ENCODE measurements at regions not wholly inside any gene's neighbourhood (a gene's known extent, or its start where the extent isn't known, plus 50 kb on each side); places are given as distances from the start of the nearest gene placed in this dataset.

- no peak overlapping the region for H3K4me3 ChIP-seq (ENCODE audit: low read depth, low read length)
- ChIA-PET POLR2A (no interaction called here), CTCF (no interaction called here)
- no peak for TF ChIP-seq ZNF521 (tag by site-specific recombination; IDR thresholded peaks at IDR 0.05)
- no peak for TF ChIP-seq ZNF513 (tag by site-specific recombination; IDR thresholded peaks at IDR 0.05)
- TF ChIP-seq ZNF24 (tag by site-specific recombination; IDR thresholded peaks at IDR 0.05), result no peak
- TF ChIP-seq ZNF830 (tag by site-specific recombination; IDR thresholded peaks at IDR 0.05; ENCODE audit: low read depth), result no peak
- TF ChIP-seq ZSCAN30 (tag by site-specific recombination; IDR thresholded peaks at IDR 0.05), result no peak
- TF ChIP-seq GFI1B (tag by site-specific recombination; IDR thresholded peaks at IDR 0.05), result no peak
- TF ChIP-seq KLF7 (tag by site-specific recombination; IDR thresholded peaks at IDR 0.05; ENCODE audit: borderline replicate concordance), result no peak
- TF ChIP-seq IKZF3 (tag by site-specific recombination; IDR thresholded peaks at IDR 0.05), result no peak
- no peak for TF ChIP-seq ZNF366 (tag by site-specific recombination; conservative IDR thresholded peaks at IDR 0.05)
- H3K36me3 ChIP-seq (ENCODE audit: control insufficient read depth in 2 of 2, insufficient read depth in 1 of 2, low read length in 2 of 2), result no peaks in the 10 kb centered on the region
- H3K4me1 ChIP-seq (ENCODE audit: control insufficient read depth, insufficient read depth, low read length), result no peaks in the 10 kb centered on the region
- H3K27ac ChIP-seq (ENCODE audit: extremely low read depth, low read depth, low read length), result no peak overlapping the region
- H3K9me3 ChIP-seq (ENCODE audit: control insufficient read depth, insufficient read depth, low read depth, low read length), result no peaks in the 10 kb centered on the region
Observed at GRCh38 chr10:3902054-3902808, 117.2 kb upstream of the KLF6 start.

- no peak for TF ChIP-seq ZNF354C (tag by site-specific recombination; IDR thresholded peaks at IDR 0.05; ENCODE audit: borderline replicate concordance, low read depth)
- peak; percentile 28; the same call in 1 of the 2 replicates for TF ChIP-seq GLIS1 (tag by site-specific recombination; IDR thresholded peaks at IDR 0.05)
- no peak overlapping the region for H3K4me3 ChIP-seq (ENCODE audit: low read depth, low read length)
- no peaks in the 10 kb centered on the region for H3K4me1 ChIP-seq (ENCODE audit: control insufficient read depth, insufficient read depth, low read length)
- CTCF ChIA-PET, result no interaction called here
- H3K9me3 ChIP-seq (ENCODE audit: control insufficient read depth, insufficient read depth, low read depth, low read length), result no peaks in the 10 kb centered on the region
- no peak overlapping the region for H3K27ac ChIP-seq (ENCODE audit: extremely low read depth, low read depth, low read length)
- POLR2A ChIA-PET, result no interaction called here
- no peaks in the 10 kb centered on the region for H3K36me3 ChIP-seq (ENCODE audit: control insufficient read depth in 2 of 2, insufficient read depth in 1 of 2, low read length in 2 of 2)
Observed at GRCh38 chr10:3901370-3901769, 116.4 kb upstream of the KLF6 start.

GRCh38 chr10:3900391-3900790 is 115.4 kb upstream of the KLF6 start:
- CTCF ChIA-PET, result no interaction called here
- H3K4me1 ChIP-seq (ENCODE audit: control insufficient read depth, insufficient read depth, low read length), result no peaks in the 10 kb centered on the region
- POLR2A ChIA-PET, result no interaction called here
- no peak overlapping the region for H3K27ac ChIP-seq (ENCODE audit: extremely low read depth, low read depth, low read length)
- no peaks in the 10 kb centered on the region for H3K36me3 ChIP-seq (ENCODE audit: control insufficient read depth in 2 of 2, insufficient read depth in 1 of 2, low read length in 2 of 2)
- H3K4me3 ChIP-seq (ENCODE audit: low read depth, low read length), result no peak overlapping the region
- H3K9me3 ChIP-seq (ENCODE audit: control insufficient read depth, insufficient read depth, low read depth, low read length), result no peaks in the 10 kb centered on the region
- TF ChIP-seq ZIC2 (tag by site-specific recombination; IDR thresholded peaks at IDR 0.05) (no peak), ZNF266 (tag by site-specific recombination; IDR thresholded peaks at IDR 0.05; ENCODE audit: low read depth) (no peak), PRDM2 (tag by site-specific recombination; IDR thresholded peaks at IDR 0.05; ENCODE audit: borderline replicate concordance) (no peak), ZNF112 (tag by site-specific recombination; IDR thresholded peaks at IDR 0.05) (no peak), ZNF626 (tag by site-specific recombination; IDR thresholded peaks at IDR 0.05) (no peak), ZNF311 (tag by site-specific recombination; IDR thresholded peaks at IDR 0.05; ENCODE audit: borderline replicate concordance) (no peak), ZBTB7A (tag by site-specific recombination; IDR thresholded peaks at IDR 0.05; ENCODE audit: low read depth) (no peak), ZNF501 (tag by site-specific recombination; IDR thresholded peaks at IDR 0.05) (no peak), ZBTB48 (tag by site-specific recombination; IDR thresholded peaks at IDR 0.05) (no peak), KLF7 (tag by site-specific recombination; IDR thresholded peaks at IDR 0.05; ENCODE audit: borderline replicate concordance) (no peak), KLF9 (tag by site-specific recombination; IDR thresholded peaks at IDR 0.05; ENCODE audit: low read depth) (no peak), ZNF670 (tag by site-specific recombination; IDR thresholded peaks at IDR 0.05; ENCODE audit: low read depth) (no peak), ZNF837 (tag by site-specific recombination; IDR thresholded peaks at IDR 0.05) (no peak), ZFP41 (tag by site-specific recombination; IDR thresholded peaks at IDR 0.05; ENCODE audit: borderline replicate concordance) (no peak), ZNF629 (tag by site-specific recombination; IDR thresholded peaks at IDR 0.05) (no peak), ZNF292 (tag by site-specific recombination; IDR thresholded peaks at IDR 0.05; ENCODE audit: borderline replicate concordance, low read depth) (no peak)
